Spleen (tissue), 11 donors: ENCODE measurements at regions not wholly inside any gene's neighbourhood (a gene's known extent, or its start where the extent isn't known, plus 50 kb on each side); places are given as distances from the start of the nearest gene placed in this dataset.

Source experiments
- DNase-seq: peaks from one replicate; pipeline ENCODE4 v3.0.0-alpha.2; 2020
- H3K27ac ChIP-seq, 8 donors: fragments of 200-600 bp; sonication (generic) in 7 of 8; 1 replicate in 4 of 8; 2 replicates in 4 of 8; pipeline versions ENCODE4 v1.5.0 to v1.8.0; 2016 to 2021; ENCODE audit warnings: inconsistent platforms in 4 of 8, mild to moderate bottlenecking in 4 of 8, moderate library complexity in 1 of 8
- H3K27me3 ChIP-seq, 7 donors: fragments of 200-600 bp; sonication (generic) in 6 of 7; replicated peaks in 1 of 7; 1 replicate in 4 of 7; 2 replicates in 3 of 7; pipeline versions ENCODE4 v1.5.0 to v1.8.0; 2016 to 2021; ENCODE audit warnings: inconsistent platforms in 3 of 7, mild to moderate bottlenecking in 1 of 7
- H3K36me3 ChIP-seq, 6 donors: fragments of 200-600 bp; sonication (generic) in 5 of 6; 1 replicate in 4 of 6; 2 replicates in 2 of 6; pipeline versions ENCODE4 v1.5.0 to v1.8.0; 2016 to 2021; ENCODE audit warnings: inconsistent platforms in 2 of 6
- H3K4me1 ChIP-seq, 6 donors: fragments of 200-600 bp; sonication (generic) in 5 of 6; 1 replicate in 3 of 6; 2 replicates in 3 of 6; pipeline versions ENCODE4 v1.5.0 to v1.8.0; 2016 to 2021; ENCODE audit warnings: inconsistent platforms in 3 of 6
- H3K4me3 ChIP-seq, 8 donors: fragments of 200-600 bp; sonication (generic) in 7 of 8; 1 replicate in 4 of 8; 2 replicates in 4 of 8; pipeline versions ENCODE4 v1.5.0 to v1.8.0; 2016 to 2021; ENCODE audit warnings: inconsistent platforms in 4 of 8, mild to moderate bottlenecking in 4 of 8, moderate library complexity in 2 of 8
- H3K9me3 ChIP-seq, 8 donors: fragments of 200-600 bp; sonication (generic) in 7 of 8; 1 replicate in 4 of 8; 2 replicates in 4 of 8; pipeline versions ENCODE4 v1.5.0 to v1.8.0; 2016 to 2021; ENCODE audit warnings: inconsistent platforms in 4 of 8
- CTCF ChIP-seq, 11 experiments: fragments of 200-600 bp in 7 of 11; fragments of 450-650 bp in 4 of 11; sonication (generic) in 4 of 11; IDR thresholded peaks in 8 of 11; conservative IDR thresholded peaks in 3 of 11; 1 replicate in 7 of 11; 2 replicates in 4 of 11; pipeline versions ENCODE4 v1.4.0 to v1.8.0; 2016 to 2021; ENCODE audit warnings: antibody characterized with exemption in 11 of 11, inconsistent platforms in 4 of 11, mild to moderate bottlenecking in 1 of 11
- POLR2A ChIP-seq, 3 donors: fragments of 450-650 bp; IDR thresholded peaks; one replicate each; pipeline ENCODE4 v1.5.1; 2017; ENCODE audit warnings: antibody characterized with exemption in 3 of 3, mild to moderate bottlenecking in 1 of 3
- POLR2AphosphoS5 ChIP-seq, 3 donors: sonication (generic); formaldehyde crosslinking; IDR thresholded peaks; one replicate each; pipeline ENCODE4 v1.5.1; 2017; ENCODE audit warnings: antibody characterized with exemption in 3 of 3
- WGBS, 5 donors: extraction: QIAGEN DNeasy Blood & Tissue Kit in 3 of 5; methylation state at CpG; one replicate each; pipeline versions ENCODE4 v1.1.5 to v1.1.7; 2013 to 2018; 5-methylcytosine and 5-hydroxymethylcytosine counted together
- intact Hi-C: fragments of 100-400 bp; cut with DNase I; formaldehyde crosslinking; loops from one replicate; pipeline ENCODE4 v1.15.0; 2023; ENCODE audit warnings: low total_unique reads
- donor health status: healthy with polysubstance abuse.
- donor health status: DM: no; HTN: no; CAD: no; lungs with moderate emphysema.
- donor health status: DM: no; HTN: no; CAD: no.
- donor health status: Bipolar disorder and iron deficiency.
- donor health status: healthy.
- donor health status: DM: no; HTN: no; CAD: no.
- donor health status: DM: yes; HTN: yes; CAD: no.

GRCh38 chr7:67842571-67842970 is 845.9 kb downstream of the TYW1 start:
- H3K27me3 ChIP-seq, result peaks cover 0 to 5% (median 0%) of the 10 kb centered on the region in 7 donors
- WGBS, 5 donors, result 58 to 71% (median 65%) methylated on average over 4 of the region's 4 CpGs
- no peak for DNase-seq

GRCh38 chr7:67843001-67843565 is 846.5 kb downstream of the TYW1 start:
- Histone ChIP-seq H3K4me3 (no peak overlapping the region), H3K36me3 (no peaks in the 10 kb centered on the region), H3K27ac (no peak overlapping the region), H3K9me3 (peaks cover 0 to 38% (median 22%) of the 10 kb centered on the region in 8 donors), H3K4me1 (no peaks in the 10 kb centered on the region), H3K27me3 (peaks cover 0 to 5% (median 0%) of the 10 kb centered on the region in 7 donors)
- WGBS, 5 donors, result 62 to 70% (median 67%) methylated on average over 6 of the region's 6 CpGs
- no peak for DNase-seq
- intact Hi-C loops, result no loop called here
- no peak for TF ChIP-seq CTCF (IDR thresholded peaks at IDR 0.05 in 8 of 11, conservative IDR thresholded peaks at IDR 0.05 in 3 of 11)
- no peak for TF ChIP-seq POLR2AphosphoS5 (IDR thresholded peaks at IDR 0.05)
- TF ChIP-seq POLR2A (IDR thresholded peaks at IDR 0.05), result no peak

More at GRCh38 chr7:67842571-67842970, 845.9 kb downstream of the TYW1 start:
- Histone ChIP-seq H3K27ac (no peak overlapping the region), H3K4me3 (no peak overlapping the region), H3K4me1 (no peaks in the 10 kb centered on the region), H3K36me3 (no peaks in the 10 kb centered on the region), H3K9me3 (peaks cover 0 to 38% (median 22%) of the 10 kb centered on the region in 8 donors)
- intact Hi-C loops, result no loop called here
- no peak for TF ChIP-seq CTCF (IDR thresholded peaks at IDR 0.05 in 8 of 11, conservative IDR thresholded peaks at IDR 0.05 in 3 of 11)

GRCh38 chr7:67843615-67844014 is 847.0 kb downstream of the TYW1 start:
- no peaks in the 10 kb centered on the region for H3K36me3 ChIP-seq
- H3K27ac ChIP-seq, result no peak overlapping the region
- intact Hi-C loops, result no loop called here
- 45 to 71% (median 60%) methylated on average over 4 of the region's 4 CpGs for WGBS, 5 donors
- TF ChIP-seq CTCF (IDR thresholded peaks at IDR 0.05 in 8 of 11, conservative IDR thresholded peaks at IDR 0.05 in 3 of 11) (no peak), POLR2AphosphoS5 (IDR thresholded peaks at IDR 0.05) (no peak), POLR2A (IDR thresholded peaks at IDR 0.05) (no peak)
- H3K4me1 ChIP-seq, result no peaks in the 10 kb centered on the region
- H3K27me3 ChIP-seq, result peaks cover 0 to 5% (median 0%) of the 10 kb centered on the region in 7 donors
- H3K9me3 ChIP-seq, result peaks cover 0 to 36% (median 22%) of the 10 kb centered on the region in 8 donors
- DNase-seq, result no peak
- H3K4me3 ChIP-seq, result no peak overlapping the region

DNA sequence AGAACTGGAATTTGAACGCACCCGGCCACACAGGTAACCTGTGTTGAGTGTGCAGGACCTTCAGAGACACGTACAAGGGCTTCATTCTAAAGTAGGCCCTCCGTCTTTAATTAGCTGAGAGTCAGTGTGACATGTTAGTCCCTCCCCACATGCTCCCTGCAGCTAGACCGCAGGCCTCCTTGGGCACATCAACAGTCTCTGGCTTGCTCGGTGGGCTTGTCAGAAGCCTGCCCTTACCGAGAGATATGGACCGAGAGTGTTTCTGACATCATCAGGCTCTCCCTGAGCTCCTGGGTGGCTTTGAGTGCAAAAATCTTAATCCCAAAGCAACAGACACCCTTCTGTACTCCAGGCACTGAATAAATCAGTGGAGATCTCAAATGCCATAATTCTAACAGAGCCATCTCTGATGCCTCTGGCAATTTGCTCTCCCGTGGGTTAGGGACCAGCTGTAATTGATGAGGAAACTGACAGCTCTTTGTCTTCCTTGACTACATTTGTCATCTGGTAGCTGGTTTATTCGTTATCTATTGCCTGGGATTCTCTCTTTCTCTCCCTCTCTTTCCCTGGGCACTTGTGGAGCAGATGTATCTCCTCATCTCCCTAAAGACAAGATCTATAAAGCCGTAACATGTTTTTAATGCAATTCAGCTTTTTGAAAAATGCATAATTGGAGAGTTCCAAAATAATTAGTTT is 850.6 kb downstream of the TYW1 start:
- no peaks in the 10 kb centered on the region for H3K4me1 ChIP-seq
- H3K27ac ChIP-seq, result no peak overlapping the region
- no peak overlapping the region for H3K4me3 ChIP-seq
- H3K27me3 ChIP-seq, result peaks cover 0 to 5% (median 0%) of the 10 kb centered on the region in 7 donors
- 50 to 66% (median 59%) methylated on average over 10 to 11 of the region's 11 CpGs for WGBS, 5 donors
- TF ChIP-seq CTCF (IDR thresholded peaks at IDR 0.05 in 8 of 11, conservative IDR thresholded peaks at IDR 0.05 in 3 of 11), result no peak
- no peak for TF ChIP-seq POLR2AphosphoS5 (IDR thresholded peaks at IDR 0.05)
- TF ChIP-seq POLR2A (IDR thresholded peaks at IDR 0.05), result no peak
- no peak for DNase-seq
- H3K9me3 ChIP-seq, result peaks cover 0 to 18% (median 4%) of the 10 kb centered on the region in 8 donors
- H3K36me3 ChIP-seq, result no peaks in the 10 kb centered on the region
- intact Hi-C loops, result no loop called here
